Mesendoderm (in vitro differentiated cells): ENCODE measurements at regions not wholly inside any gene's neighbourhood (a gene's known extent, or its start where the extent isn't known, plus 50 kb on each side); places are given as distances from the start of the nearest gene placed in this dataset.

ENCODE experiments used
- DNase-seq: peaks from one replicate; pipeline ENCODE4 v3.0.0; 2013
- H2AK5ac ChIP-seq: 2 replicates; pipeline ENCODE4 v1.6.1; 2013; ENCODE audit warnings: low read length, inconsistent platforms
- H2BK120ac ChIP-seq: 2 replicates; pipeline ENCODE4 v1.6.1; 2013; ENCODE audit warnings: low read depth, mild to moderate bottlenecking, low read length, moderate library complexity, mixed read lengths
- H2BK15ac ChIP-seq: replicated peaks from 2 replicates; pipeline ENCODE4 v1.6.1; 2013; ENCODE audit warnings: low read depth, mild to moderate bottlenecking, moderate library complexity
- H2BK5ac ChIP-seq: 2 replicates; pipeline ENCODE4 v1.6.1; 2013; ENCODE audit warnings: low read length, inconsistent platforms
- H3K18ac ChIP-seq: 2 replicates; pipeline ENCODE4 v1.6.1; 2013; ENCODE audit warnings: mild to moderate bottlenecking, low read length, mixed read lengths
- H3K23ac ChIP-seq: one replicate; pipeline ENCODE4 v1.6.1; 2013; ENCODE audit warnings: low read length
- H3K27ac ChIP-seq: 2 replicates; pipeline ENCODE4 v1.5.1; 2013; ENCODE audit warnings: low read depth, mild to moderate bottlenecking, inconsistent platforms, low read length, moderate library complexity
- H3K27me3 ChIP-seq: 2 replicates; pipeline ENCODE4 v1.6.1; 2013; ENCODE audit warnings: low read length, control low read depth, mild to moderate bottlenecking, inconsistent platforms; ENCODE audit not compliant: insufficient read depth, poor library complexity
- H3K36me3 ChIP-seq: 2 replicates; pipeline ENCODE4 v1.6.1; 2013; ENCODE audit warnings: low read length, inconsistent platforms; ENCODE audit not compliant: control insufficient read depth, insufficient read depth
- H3K4ac ChIP-seq: one replicate; pipeline ENCODE4 v1.6.1; 2013; ENCODE audit warnings: low read depth, mild to moderate bottlenecking, low read length, moderate library complexity
- H3K4me1 ChIP-seq: 2 replicates; pipeline ENCODE4 v1.6.1; 2013; ENCODE audit warnings: low read depth, low read length, inconsistent platforms; ENCODE audit not compliant: control insufficient read depth
- H3K4me2 ChIP-seq: 2 replicates; pipeline ENCODE4 v1.6.1; 2013; ENCODE audit warnings: low read length
- H3K4me3 ChIP-seq: 2 replicates; pipeline ENCODE4 v1.5.1; 2013; ENCODE audit warnings: mild to moderate bottlenecking, low read length
- H3K56ac ChIP-seq: one replicate; pipeline ENCODE4 v1.6.1; 2013; ENCODE audit warnings: low read length
- H3K79me1 ChIP-seq: 2 replicates; pipeline ENCODE4 v1.6.1; 2013; ENCODE audit warnings: low read length, inconsistent platforms
- H3K79me2 ChIP-seq: 2 replicates; pipeline ENCODE4 v1.6.1; 2013; ENCODE audit warnings: mild to moderate bottlenecking, low read length; ENCODE audit not compliant: control insufficient read depth, insufficient read depth
- H3K9ac ChIP-seq: 2 replicates; pipeline ENCODE4 v1.6.1; 2013; ENCODE audit warnings: low read length, inconsistent platforms
- H4K5ac ChIP-seq: one replicate; pipeline ENCODE4 v1.6.1; 2013; ENCODE audit warnings: low read length
- H4K8ac ChIP-seq: one replicate; pipeline ENCODE4 v1.6.1; 2013; ENCODE audit warnings: low read depth, mild to moderate bottlenecking, control low read depth, low read length, moderate library complexity
- WGBS: extraction: QIAGEN DNeasy Blood & Tissue Kit; methylation state at CpG from one replicate; pipeline ENCODE4 v1.1.7; 2013; ENCODE audit warnings: low lambda C conversion rate, missing lambda C conversion rate; ENCODE audit not compliant: insufficient coverage; ENCODE audit errors: extremely low coverage; 5-methylcytosine and 5-hydroxymethylcytosine counted together

DNA sequence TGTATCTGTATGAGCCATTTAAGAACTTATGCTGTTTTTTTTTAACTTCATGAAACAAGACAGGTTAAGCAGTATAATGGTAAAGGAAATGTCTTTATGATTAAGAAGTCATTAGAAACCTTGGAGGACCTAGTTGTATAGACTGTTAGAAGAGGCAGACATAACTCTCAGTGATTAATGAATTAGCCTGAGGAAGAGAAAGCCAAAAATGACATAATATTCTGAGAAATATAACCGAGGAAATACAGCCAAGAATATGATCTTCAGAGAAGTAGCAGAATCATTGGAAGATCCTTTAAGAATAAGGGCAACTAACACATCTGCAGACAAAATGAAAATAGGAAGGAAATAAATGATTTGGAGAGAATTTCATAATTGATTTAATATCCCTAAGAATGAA, 738.1 kb upstream of the NCAM2 start:
- H2AK5ac ChIP-seq = no peak overlapping the region
- H3K27ac ChIP-seq = no peak overlapping the region
- H3K27me3 ChIP-seq = no peaks in the 10 kb centered on the region
- H2BK120ac ChIP-seq = no peak overlapping the region
- H3K18ac ChIP-seq = no peak overlapping the region
- no peak for DNase-seq
- no peak overlapping the region for H4K8ac ChIP-seq
- no CpG with 5 or more reads among the region's 1 CpG for WGBS
- no peak overlapping the region for H3K4ac ChIP-seq
- no peak overlapping the region for H3K23ac ChIP-seq
- no peak overlapping the region for H2BK15ac ChIP-seq
- no peak overlapping the region for H3K4me2 ChIP-seq
- H3K9ac ChIP-seq = no peak overlapping the region
- H4K5ac ChIP-seq = no peak overlapping the region
- no peak overlapping the region for H2BK5ac ChIP-seq
- H3K4me3 ChIP-seq = no peak overlapping the region
- H3K79me2 ChIP-seq = no peaks in the 10 kb centered on the region
- H3K36me3 ChIP-seq = no peaks in the 10 kb centered on the region
- no peak overlapping the region for H3K56ac ChIP-seq
- H3K79me1 ChIP-seq = no peaks in the 10 kb centered on the region
- peaks cover 5% of the 10 kb centered on the region for H3K4me1 ChIP-seq

DNA sequence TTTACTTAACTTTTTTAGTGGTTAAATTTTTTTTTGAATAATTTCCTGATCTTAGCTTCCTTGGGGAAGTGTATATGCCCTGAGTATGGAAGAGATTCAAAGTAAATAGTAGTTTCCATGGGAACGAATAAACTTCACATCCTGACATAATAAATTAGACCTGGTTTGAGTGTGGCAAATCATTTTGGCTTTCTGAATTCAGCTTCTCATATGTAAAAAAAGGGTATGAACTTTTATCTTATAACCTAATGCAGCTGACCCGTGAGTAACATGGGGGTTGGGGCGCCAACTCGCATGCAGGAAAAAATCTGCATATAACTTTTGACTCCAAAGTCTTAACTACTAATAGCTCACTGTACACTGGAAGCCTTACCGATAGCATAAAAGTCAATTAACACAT, 736.8 kb upstream of the NCAM2 start:
- H3K23ac ChIP-seq = no peak overlapping the region
- no peak overlapping the region for H2BK120ac ChIP-seq
- H2AK5ac ChIP-seq = no peak overlapping the region
- H3K27me3 ChIP-seq = no peaks in the 10 kb centered on the region
- H3K79me1 ChIP-seq = no peaks in the 10 kb centered on the region
- H3K79me2 ChIP-seq = no peaks in the 10 kb centered on the region
- no peak overlapping the region for H3K56ac ChIP-seq
- WGBS = no CpG with 5 or more reads among the region's 5 CpGs
- H3K18ac ChIP-seq = no peak overlapping the region
- no peak overlapping the region for H2BK5ac ChIP-seq
- H3K27ac ChIP-seq = no peak overlapping the region
- no peaks in the 10 kb centered on the region for H3K36me3 ChIP-seq
- H3K4ac ChIP-seq = no peak overlapping the region
- no peak overlapping the region for H3K4me2 ChIP-seq
- no peak overlapping the region for H2BK15ac ChIP-seq
- no peak overlapping the region for H3K9ac ChIP-seq
- no peak for DNase-seq
- no peak overlapping the region for H4K5ac ChIP-seq
- H4K8ac ChIP-seq = no peak overlapping the region
- no peak overlapping the region for H3K4me3 ChIP-seq
- H3K4me1 ChIP-seq = peaks cover 5% of the 10 kb centered on the region

DNA sequence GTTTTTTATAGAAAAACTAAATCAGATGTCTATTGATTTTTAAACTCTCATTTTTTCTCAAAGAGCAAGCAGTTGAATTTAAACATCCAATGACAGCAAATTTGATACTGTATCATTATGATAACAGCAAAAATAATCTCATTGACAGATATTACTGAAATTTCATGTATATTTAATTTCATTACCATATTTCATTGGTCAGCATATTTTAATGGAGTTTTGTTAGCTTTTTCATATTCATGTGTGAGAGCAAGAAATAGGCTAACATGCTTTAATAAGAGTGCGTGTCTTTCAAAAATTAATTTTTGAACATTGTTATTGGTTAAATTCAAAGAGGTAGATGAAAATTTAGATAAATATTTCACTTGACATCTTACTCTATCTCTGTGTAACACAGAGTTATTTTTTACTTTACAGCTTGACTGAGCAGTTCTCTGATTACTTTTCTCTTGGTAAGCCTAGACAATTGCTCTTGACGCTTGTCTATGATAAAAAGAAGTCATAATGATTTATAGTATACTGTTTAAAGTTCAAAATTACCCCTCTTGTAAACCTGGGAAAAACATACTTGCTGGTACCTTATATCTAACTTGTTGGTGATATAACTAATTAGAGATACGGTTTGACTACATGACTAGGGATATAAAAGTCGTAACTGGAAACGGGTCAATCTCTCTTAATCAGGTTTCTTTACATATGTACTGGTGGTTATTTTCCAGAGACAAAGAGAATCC, 732.3 kb upstream of the NCAM2 start:
- H3K4me3 ChIP-seq = no peak overlapping the region
- no peaks in the 10 kb centered on the region for H3K27me3 ChIP-seq
- H3K18ac ChIP-seq = no peak overlapping the region
- H2AK5ac ChIP-seq = no peak overlapping the region
- no peak for DNase-seq
- no peak overlapping the region for H3K9ac ChIP-seq
- H3K56ac ChIP-seq = no peak overlapping the region
- H2BK120ac ChIP-seq = no peak overlapping the region
- no CpG with 5 or more reads among the region's 5 CpGs for WGBS
- no peaks in the 10 kb centered on the region for H3K79me1 ChIP-seq
- H2BK15ac ChIP-seq = no peak overlapping the region
- H4K8ac ChIP-seq = no peak overlapping the region
- no peak overlapping the region for H3K4ac ChIP-seq
- H3K4me1 ChIP-seq = no peaks in the 10 kb centered on the region
- no peak overlapping the region for H3K27ac ChIP-seq
- H3K23ac ChIP-seq = no peak overlapping the region
- H3K79me2 ChIP-seq = no peaks in the 10 kb centered on the region
- no peak overlapping the region for H2BK5ac ChIP-seq
- H3K4me2 ChIP-seq = no peak overlapping the region
- no peaks in the 10 kb centered on the region for H3K36me3 ChIP-seq
- no peak overlapping the region for H4K5ac ChIP-seq

DNA sequence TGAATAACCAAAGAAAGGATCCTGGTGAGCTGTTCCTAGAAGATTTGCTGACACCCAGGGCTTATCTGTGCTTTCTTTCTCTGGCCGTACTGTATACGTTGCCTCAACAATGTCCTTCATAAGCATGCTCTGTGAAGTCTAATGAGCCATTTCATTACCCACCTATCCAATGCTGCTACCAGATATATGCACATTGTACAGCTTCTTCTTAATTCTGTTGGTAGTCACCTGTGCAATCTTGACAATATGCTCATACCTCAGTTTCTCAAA, 731.8 kb upstream of the NCAM2 start:
- Histone ChIP-seq H4K8ac (no peak overlapping the region), H3K4me3 (no peak overlapping the region), H2BK120ac (no peak overlapping the region)

DNA sequence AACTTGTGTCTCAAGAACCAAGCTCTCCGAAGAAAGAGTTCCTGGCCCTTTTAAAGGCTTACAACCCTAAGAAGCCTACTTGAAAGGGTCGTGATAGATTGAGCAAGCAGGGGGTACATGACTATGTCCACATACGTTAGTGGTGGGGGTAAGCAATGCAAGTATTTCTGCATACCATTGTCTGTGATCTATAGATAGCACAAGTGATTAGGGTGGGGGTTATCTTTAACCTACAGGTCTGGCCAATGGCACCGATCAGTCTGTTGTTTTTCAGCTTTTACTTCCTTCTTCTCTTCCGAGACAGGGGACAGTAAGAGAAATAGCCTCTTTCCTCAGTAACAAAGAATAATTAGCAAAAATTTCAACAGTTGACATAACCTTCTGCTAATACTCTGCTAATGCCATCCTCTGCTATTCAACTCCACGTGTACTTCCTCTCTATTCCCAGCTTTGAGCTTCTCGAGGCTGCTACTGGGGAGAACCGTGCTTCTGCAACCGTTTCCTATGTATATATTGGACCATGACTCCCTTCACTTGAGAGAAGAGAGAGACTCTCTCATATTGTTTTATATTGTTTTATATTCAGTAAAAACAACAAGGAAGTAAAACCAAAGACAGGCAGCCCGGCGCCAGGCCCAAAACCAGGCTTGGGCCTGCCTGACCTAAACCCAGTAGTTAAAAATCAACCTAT, 727.7 kb upstream of the NCAM2 start:
- Histone ChIP-seq H2BK15ac (no peak overlapping the region), H3K27ac (no peak overlapping the region), H3K56ac (no peak overlapping the region), H4K8ac (no peak overlapping the region), H3K4ac (no peak overlapping the region), H3K79me2 (no peaks in the 10 kb centered on the region), H2BK5ac (no peak overlapping the region), H3K4me2 (no peak overlapping the region), H3K23ac (no peak overlapping the region), H3K9ac (no peak overlapping the region), H3K79me1 (no peaks in the 10 kb centered on the region), H3K4me1 (no peaks in the 10 kb centered on the region), H3K36me3 (no peaks in the 10 kb centered on the region), H2BK120ac (peak overlapping the region; percentile 32), H3K27me3 (no peaks in the 10 kb centered on the region), H3K4me3 (no peak overlapping the region), H2AK5ac (no peak overlapping the region), H3K18ac (no peak overlapping the region), H4K5ac (no peak overlapping the region)
- WGBS = no CpG with 5 or more reads among the region's 11 CpGs
- DNase-seq = no peak

More for the DNA sequence above, 731.8 kb upstream of the NCAM2 start:
- Histone ChIP-seq H3K27ac (no peak overlapping the region), H3K27me3 (no peaks in the 10 kb centered on the region), H3K23ac (no peak overlapping the region), H3K4me1 (no peaks in the 10 kb centered on the region), H3K36me3 (no peaks in the 10 kb centered on the region), H4K5ac (no peak overlapping the region), H3K79me1 (no peaks in the 10 kb centered on the region), H3K4me2 (no peak overlapping the region), H3K9ac (no peak overlapping the region), H2BK15ac (no peak overlapping the region), H2AK5ac (no peak overlapping the region), H3K79me2 (no peaks in the 10 kb centered on the region), H3K56ac (no peak overlapping the region), H3K18ac (no peak overlapping the region), H2BK5ac (no peak overlapping the region), H3K4ac (no peak overlapping the region)
- no CpG with 5 or more reads among the region's 2 CpGs for WGBS
- DNase-seq = no peak
